ENCODE measurements at regions not wholly inside any gene's neighbourhood (a gene's known extent, or its start where the extent isn't known, plus 50 kb on each side); places are given as distances from the start of the nearest gene placed in this dataset.
"Not testable (repeated sequence)": the region's sequence is repeated elsewhere in the genome, so short reads cannot be mapped to it uniquely, and the experiment has no call there.

- no peak for DNase-seq (ENCODE audit: low spot score)
Observed at GRCh38 chr17:53046781-53047180, 775.9 kb upstream of the KIF2B start.

- no peak for DNase-seq (ENCODE audit: low spot score)
Observed at GRCh38 chr17:53039981-53040380, 782.7 kb upstream of the KIF2B start.

- DNase-seq (ENCODE audit: low spot score): no peak
Observed at GRCh38 chr17:53033297-53033696, 789.4 kb upstream of the KIF2B start.

- no peak for DNase-seq (ENCODE audit: low spot score)
Observed at GRCh38 chr17:53032861-53033271, 789.9 kb upstream of the KIF2B start.

- no peak for DNase-seq (ENCODE audit: low spot score)
Observed at GRCh38 chr17:53017227-53017626, 805.5 kb upstream of the KIF2B start.

- DNase-seq (ENCODE audit: low spot score): no peak
Observed at GRCh38 chr17:53016085-53016484, 806.6 kb upstream of the KIF2B start.

- DNase-seq (ENCODE audit: low spot score): no peak
Observed at GRCh38 chr17:53012364-53012763, 810.4 kb upstream of the KIF2B start.

GRCh38 chr17:53006006-53006405, 816.7 kb upstream of the KIF2B start:
- DNase-seq (ENCODE audit: low spot score): no peak

- no peak for DNase-seq (ENCODE audit: low spot score)
Observed at GRCh38 chr17:53004902-53005301, 817.8 kb upstream of the KIF2B start.

- DNase-seq (ENCODE audit: low spot score): no peak
Observed at GRCh38 chr17:52995881-52996280, 826.8 kb upstream of the KIF2B start.

- no peak for DNase-seq (ENCODE audit: low spot score)
Observed at GRCh38 chr17:52995147-52995546, 827.6 kb upstream of the KIF2B start.

- DNase-seq (ENCODE audit: low spot score): no peak
Observed at GRCh38 chr17:52986056-52986662, 827.6 kb upstream of the CA10 start.

GRCh38 chr17:52982331-52982730, 823.8 kb upstream of the CA10 start:
- no peak for DNase-seq (ENCODE audit: low spot score)

- DNase-seq (ENCODE audit: low spot score): no peak
Observed at GRCh38 chr17:52979921-52980320, 821.4 kb upstream of the CA10 start.

- DNase-seq (ENCODE audit: low spot score): no peak
Observed at GRCh38 chr17:52965856-52966255, 807.3 kb upstream of the CA10 start.

GRCh38 chr17:52961751-52962150, 803.2 kb upstream of the CA10 start:
- DNase-seq (ENCODE audit: low spot score): not testable (repeated sequence)

- DNase-seq (ENCODE audit: low spot score): no peak
Observed at GRCh38 chr17:52957411-52957810, 798.9 kb upstream of the CA10 start.

GRCh38 chr17:52947418-52947817, 788.9 kb upstream of the CA10 start:
- no peak for DNase-seq (ENCODE audit: low spot score)

- no peak for DNase-seq (ENCODE audit: low spot score)
Observed at GRCh38 chr17:52938623-52939230, 780.2 kb upstream of the CA10 start.

- no peak for DNase-seq (ENCODE audit: low spot score)
Observed at GRCh38 chr17:52930581-52930980, 772.1 kb upstream of the CA10 start.

- no peak for DNase-seq (ENCODE audit: low spot score)
Observed at GRCh38 chr17:52930145-52930544, 771.6 kb upstream of the CA10 start.

GRCh38 chr17:52923658-52924057, 765.1 kb upstream of the CA10 start:
- DNase-seq (ENCODE audit: low spot score): no peak

GRCh38 chr17:52899235-52899634, 740.7 kb upstream of the CA10 start:
- DNase-seq (ENCODE audit: low spot score): no peak

- no peak for DNase-seq (ENCODE audit: low spot score)
Observed at GRCh38 chr17:52895272-52895671, 736.8 kb upstream of the CA10 start.
